ENCODE measurements at regions not wholly inside any gene's neighbourhood (a gene's known extent, or its start where the extent isn't known, plus 50 kb on each side); places are given as distances from the start of the nearest gene placed in this dataset.
"Not testable (repeated sequence)": the region's sequence is repeated elsewhere in the genome, so short reads cannot be mapped to it uniquely, and the experiment has no call there.

- H3K4me3 ChIP-seq; H3K36me3 ChIP-seq; H3K27ac ChIP-seq; DNase-seq; H3K27me3 ChIP-seq; intact Hi-C loops (cut with DNase I; ENCODE audit: low total_unique reads); H3K9me3 ChIP-seq; H3K4me1 ChIP-seq: not testable (repeated sequence)
Measured at GRCh38 chr2:111273007-111273406, 152.3 kb downstream of the BCL2L11 start.

GRCh38 chr2:111275047-111275853 lies 154.5 kb downstream of the BCL2L11 start:
- H3K27me3 ChIP-seq; H3K4me1 ChIP-seq; H3K27ac ChIP-seq; H3K9me3 ChIP-seq; H3K36me3 ChIP-seq; DNase-seq; H3K4me3 ChIP-seq; intact Hi-C loops (cut with DNase I; ENCODE audit: low total_unique reads): not testable (repeated sequence)

- H3K27ac ChIP-seq; H3K4me1 ChIP-seq; DNase-seq; H3K27me3 ChIP-seq; H3K4me3 ChIP-seq; H3K9me3 ChIP-seq; H3K36me3 ChIP-seq; intact Hi-C loops (cut with DNase I; ENCODE audit: low total_unique reads): not testable (repeated sequence)
Measured at GRCh38 chr2:111275854-111276171, 155.1 kb downstream of the BCL2L11 start.

- DNase-seq; H3K4me1 ChIP-seq; H3K27ac ChIP-seq; intact Hi-C loops (cut with DNase I; ENCODE audit: low total_unique reads); H3K36me3 ChIP-seq; H3K9me3 ChIP-seq; H3K27me3 ChIP-seq; H3K4me3 ChIP-seq: not testable (repeated sequence)
Measured at GRCh38 chr2:111278133-111278532, 157.4 kb downstream of the BCL2L11 start.

GRCh38 chr2:111280709-111281286 lies 160.1 kb downstream of the BCL2L11 start:
- H3K9me3 ChIP-seq; H3K4me3 ChIP-seq; H3K27ac ChIP-seq; intact Hi-C loops (cut with DNase I; ENCODE audit: low total_unique reads); H3K36me3 ChIP-seq; DNase-seq; H3K4me1 ChIP-seq; H3K27me3 ChIP-seq: not testable (repeated sequence)

- DNase-seq; H3K27me3 ChIP-seq; H3K36me3 ChIP-seq; H3K9me3 ChIP-seq; intact Hi-C loops (cut with DNase I; ENCODE audit: low total_unique reads); H3K4me3 ChIP-seq; H3K4me1 ChIP-seq; H3K27ac ChIP-seq: not testable (repeated sequence)
Measured at GRCh38 chr2:111282162-111282561, 161.4 kb downstream of the BCL2L11 start.

- H3K27ac ChIP-seq; H3K4me1 ChIP-seq; H3K36me3 ChIP-seq; H3K27me3 ChIP-seq; H3K9me3 ChIP-seq; H3K4me3 ChIP-seq; intact Hi-C loops (cut with DNase I; ENCODE audit: low total_unique reads); DNase-seq: not testable (repeated sequence)
Measured at GRCh38 chr2:111287646-111288568, 167.2 kb downstream of the BCL2L11 start.

- intact Hi-C loops (cut with DNase I; ENCODE audit: low total_unique reads); H3K27me3 ChIP-seq; H3K4me1 ChIP-seq; H3K9me3 ChIP-seq; DNase-seq; H3K36me3 ChIP-seq; H3K4me3 ChIP-seq; H3K27ac ChIP-seq: not testable (repeated sequence)
Measured at GRCh38 chr2:111290370-111290769, 169.7 kb downstream of the BCL2L11 start.

- H3K27ac ChIP-seq; intact Hi-C loops (cut with DNase I; ENCODE audit: low total_unique reads); DNase-seq; H3K27me3 ChIP-seq; H3K4me3 ChIP-seq; H3K9me3 ChIP-seq; H3K36me3 ChIP-seq; H3K4me1 ChIP-seq: not testable (repeated sequence)
Measured at GRCh38 chr2:111291566-111291965, 170.9 kb downstream of the BCL2L11 start.

GRCh38 chr2:111292232-111292968 lies 171.7 kb downstream of the BCL2L11 start:
- H3K4me1 ChIP-seq; H3K9me3 ChIP-seq; H3K4me3 ChIP-seq; H3K27ac ChIP-seq; DNase-seq; intact Hi-C loops (cut with DNase I; ENCODE audit: low total_unique reads); H3K27me3 ChIP-seq; H3K36me3 ChIP-seq: not testable (repeated sequence)

GRCh38 chr2:111294699-111295098 lies 174.0 kb downstream of the BCL2L11 start:
- H3K9me3 ChIP-seq; intact Hi-C loops (cut with DNase I; ENCODE audit: low total_unique reads); H3K27ac ChIP-seq; H3K36me3 ChIP-seq; H3K27me3 ChIP-seq; H3K4me1 ChIP-seq; H3K4me3 ChIP-seq; DNase-seq: not testable (repeated sequence)

- H3K4me1 ChIP-seq; intact Hi-C loops (cut with DNase I; ENCODE audit: low total_unique reads); DNase-seq; H3K36me3 ChIP-seq; H3K27ac ChIP-seq; H3K9me3 ChIP-seq; H3K27me3 ChIP-seq; H3K4me3 ChIP-seq: not testable (repeated sequence)
Measured at GRCh38 chr2:111296122-111296804, 175.5 kb downstream of the BCL2L11 start.

GRCh38 chr2:111297128-111297527 lies 176.4 kb downstream of the BCL2L11 start:
- H3K27ac ChIP-seq; H3K4me3 ChIP-seq; DNase-seq; H3K9me3 ChIP-seq; H3K4me1 ChIP-seq; H3K36me3 ChIP-seq; H3K27me3 ChIP-seq; intact Hi-C loops (cut with DNase I; ENCODE audit: low total_unique reads): not testable (repeated sequence)

All from tibial artery (tissue), 4 donors.